ENCODE measurements at regions not wholly inside any gene's neighbourhood (a gene's known extent, or its start where the extent isn't known, plus 50 kb on each side); places are given as distances from the start of the nearest gene placed in this dataset.

DNA sequence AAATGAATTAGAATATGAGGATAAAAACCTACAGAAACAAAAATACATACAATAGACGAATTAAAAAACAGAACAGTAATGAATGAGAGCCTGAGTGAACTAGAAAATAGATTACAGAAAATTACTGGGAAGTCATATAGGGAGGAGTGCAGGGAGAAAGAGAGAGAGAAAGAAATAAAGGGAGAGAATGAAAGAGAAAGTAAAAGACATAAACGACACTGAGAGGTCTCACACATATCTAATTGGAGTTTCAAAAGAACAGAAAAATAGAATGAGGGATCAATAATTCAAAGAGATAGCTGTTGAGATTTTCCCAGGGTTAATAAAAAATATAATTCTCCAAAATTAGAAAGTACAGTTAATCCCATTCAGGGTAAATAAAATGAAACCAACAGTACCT is 156.4 kb upstream of the FTMT start:
- Histone ChIP-seq H3K9me2 (ENCODE audit: insufficient read depth) (no peaks in the 10 kb centered on the region), H3K9me3 (ENCODE audit: control insufficient read depth in 1 of 2, insufficient read depth in 1 of 2, low read depth in 1 of 2, low read length in 2 of 2) (no peaks in the 10 kb centered on the region), H3K27me3 (ENCODE audit: insufficient read depth, low read length) (no peaks in the 10 kb centered on the region), H3K4me1 (ENCODE audit: control insufficient read depth in 1 of 2, insufficient read depth in 2 of 2, low read length in 2 of 2) (no peaks in the 10 kb centered on the region), H2AFZ (ENCODE audit: low read depth, low read length, poor library complexity, severe bottlenecking) (peak overlapping the region; percentile 70), H3K36me3 (ENCODE audit: control insufficient read depth in 1 of 2, insufficient read depth in 2 of 2, low read length in 2 of 2) (no peaks in the 10 kb centered on the region), H3K27ac (ENCODE audit: low read depth, low read length) (no peak overlapping the region), H4K20me1 (ENCODE audit: insufficient read depth) (no peaks in the 10 kb centered on the region), H3K4me3 (replicated peaks in 1 of 2; ENCODE audit: low read depth in 1 of 2, low read length in 2 of 2) (no peak overlapping the region), H3K79me2 (ENCODE audit: insufficient read depth, low read length) (no peaks in the 10 kb centered on the region), H3K9ac (ENCODE audit: low read length) (no peak overlapping the region), H3K4me2 (ENCODE audit: low read length) (peak overlapping the region; percentile 12; the same call in 1 of the 2 replicates)
- POLR2A ChIA-PET, result no interaction called here
- RAD21 ChIA-PET (ENCODE audit: low non-redundant PET in 1 of 2, low total read pairs in 2 of 2, uncharacterized antibody in 2 of 2, unreplicated experiment in 2 of 2), result no interaction called here
- intact Hi-C loops (cut with micrococcal nuclease), result no loop called here
- CTCF ChIA-PET, result no interaction called here
- no peak for TF ChIP-seq SRF (IDR thresholded peaks at IDR 0.05; ENCODE audit: low read depth)
- no TSS peak for BruUV-seq (replicated peaks)
- no peak for DNase-seq (ENCODE audit: low read depth, low spot score)
- no peak for ATAC-seq

DNA sequence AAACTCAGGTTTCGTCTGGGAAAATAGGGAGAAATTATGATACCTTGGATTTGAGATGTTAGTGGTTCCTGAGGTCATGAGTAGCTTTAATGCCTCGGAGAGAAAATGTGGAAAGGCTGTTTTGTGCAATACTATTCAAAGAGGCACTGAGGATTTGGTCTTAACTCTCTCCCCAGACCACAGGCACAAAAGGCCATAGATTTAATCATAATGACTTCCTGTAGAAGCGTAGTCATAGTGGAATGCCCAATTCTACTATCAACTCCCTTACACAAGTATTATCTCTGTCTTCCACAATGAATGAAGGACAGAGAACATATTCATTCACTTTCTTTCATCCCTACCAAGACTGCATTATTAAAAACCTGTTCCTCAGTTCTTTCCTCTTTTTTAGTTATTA is 153.0 kb upstream of the FTMT start:
- H3K79me2 ChIP-seq (ENCODE audit: insufficient read depth, low read length), result no peaks in the 10 kb centered on the region
- no peaks in the 10 kb centered on the region for H3K9me3 ChIP-seq (ENCODE audit: control insufficient read depth in 1 of 2, insufficient read depth in 1 of 2, low read depth in 1 of 2, low read length in 2 of 2)
- no peak overlapping the region for H3K9ac ChIP-seq (ENCODE audit: low read length)
- BruUV-seq (replicated peaks), result no TSS peak
- TF ChIP-seq CEBPB (IDR thresholded peaks at IDR 0.05; ENCODE audit: low read depth) (no peak), EZH2 (IDR thresholded peaks at IDR 0.05) (no peak), RAD21 (IDR thresholded peaks at IDR 0.05; ENCODE audit: low read depth) (no peak), SIN3A (IDR thresholded peaks at IDR 0.05; ENCODE audit: low read depth) (no peak), ZNF274 (IDR thresholded peaks at IDR 0.05; ENCODE audit: low read depth, low read length) (no peak), CBX3 (IDR thresholded peaks at IDR 0.05; ENCODE audit: low read depth) (no peak), SP1 (IDR thresholded peaks at IDR 0.05; ENCODE audit: low read depth) (no peak), POLR2A (IDR thresholded peaks at IDR 0.05; ENCODE audit: borderline replicate concordance, extremely low read depth, insufficient read depth, insufficient read length) (no peak), EZH2phosphoT487 (IDR thresholded peaks at IDR 0.05; ENCODE audit: borderline replicate concordance) (no peak), YY1 (IDR thresholded peaks at IDR 0.05; ENCODE audit: extremely low read depth, insufficient replicate concordance, low read depth, low read length) (no peak), SRF (IDR thresholded peaks at IDR 0.05; ENCODE audit: low read depth) (no peak), FOSL1 (IDR thresholded peaks at IDR 0.05; ENCODE audit: low read depth) (no peak), POLR2AphosphoS5 (IDR thresholded peaks at IDR 0.05; ENCODE audit: low read depth, low read length) (no peak), TCF7L2 (IDR thresholded peaks at IDR 0.05; ENCODE audit: borderline replicate concordance, extremely low read depth, insufficient read depth, insufficient read length) (no peak)
- TF ChIP-seq, protein P1, sequence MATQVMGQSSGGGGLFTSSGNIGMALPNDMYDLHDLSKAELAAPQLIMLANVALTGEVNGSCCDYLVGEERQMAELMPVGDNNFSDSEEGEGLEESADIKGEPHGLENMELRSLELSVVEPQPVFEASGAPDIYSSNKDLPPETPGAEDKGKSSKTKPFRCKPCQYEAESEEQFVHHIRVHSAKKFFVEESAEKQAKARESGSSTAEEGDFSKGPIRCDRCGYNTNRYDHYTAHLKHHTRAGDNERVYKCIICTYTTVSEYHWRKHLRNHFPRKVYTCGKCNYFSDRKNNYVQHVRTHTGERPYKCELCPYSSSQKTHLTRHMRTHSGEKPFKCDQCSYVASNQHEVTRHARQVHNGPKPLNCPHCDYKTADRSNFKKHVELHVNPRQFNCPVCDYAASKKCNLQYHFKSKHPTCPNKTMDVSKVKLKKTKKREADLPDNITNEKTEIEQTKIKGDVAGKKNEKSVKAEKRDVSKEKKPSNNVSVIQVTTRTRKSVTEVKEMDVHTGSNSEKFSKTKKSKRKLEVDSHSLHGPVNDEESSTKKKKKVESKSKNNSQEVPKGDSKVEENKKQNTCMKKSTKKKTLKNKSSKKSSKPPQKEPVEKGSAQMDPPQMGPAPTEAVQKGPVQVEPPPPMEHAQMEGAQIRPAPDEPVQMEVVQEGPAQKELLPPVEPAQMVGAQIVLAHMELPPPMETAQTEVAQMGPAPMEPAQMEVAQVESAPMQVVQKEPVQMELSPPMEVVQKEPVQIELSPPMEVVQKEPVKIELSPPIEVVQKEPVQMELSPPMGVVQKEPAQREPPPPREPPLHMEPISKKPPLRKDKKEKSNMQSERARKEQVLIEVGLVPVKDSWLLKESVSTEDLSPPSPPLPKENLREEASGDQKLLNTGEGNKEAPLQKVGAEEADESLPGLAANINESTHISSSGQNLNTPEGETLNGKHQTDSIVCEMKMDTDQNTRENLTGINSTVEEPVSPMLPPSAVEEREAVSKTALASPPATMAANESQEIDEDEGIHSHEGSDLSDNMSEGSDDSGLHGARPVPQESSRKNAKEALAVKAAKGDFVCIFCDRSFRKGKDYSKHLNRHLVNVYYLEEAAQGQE (IDR thresholded peaks at IDR 0.05; ENCODE audit: low read depth), result no peak
- TF ChIP-seq, protein P2, sequence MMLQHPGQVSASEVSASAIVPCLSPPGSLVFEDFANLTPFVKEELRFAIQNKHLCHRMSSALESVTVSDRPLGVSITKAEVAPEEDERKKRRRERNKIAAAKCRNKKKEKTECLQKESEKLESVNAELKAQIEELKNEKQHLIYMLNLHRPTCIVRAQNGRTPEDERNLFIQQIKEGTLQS (IDR thresholded peaks at IDR 0.05), result no peak
- TF ChIP-seq, protein P3, sequence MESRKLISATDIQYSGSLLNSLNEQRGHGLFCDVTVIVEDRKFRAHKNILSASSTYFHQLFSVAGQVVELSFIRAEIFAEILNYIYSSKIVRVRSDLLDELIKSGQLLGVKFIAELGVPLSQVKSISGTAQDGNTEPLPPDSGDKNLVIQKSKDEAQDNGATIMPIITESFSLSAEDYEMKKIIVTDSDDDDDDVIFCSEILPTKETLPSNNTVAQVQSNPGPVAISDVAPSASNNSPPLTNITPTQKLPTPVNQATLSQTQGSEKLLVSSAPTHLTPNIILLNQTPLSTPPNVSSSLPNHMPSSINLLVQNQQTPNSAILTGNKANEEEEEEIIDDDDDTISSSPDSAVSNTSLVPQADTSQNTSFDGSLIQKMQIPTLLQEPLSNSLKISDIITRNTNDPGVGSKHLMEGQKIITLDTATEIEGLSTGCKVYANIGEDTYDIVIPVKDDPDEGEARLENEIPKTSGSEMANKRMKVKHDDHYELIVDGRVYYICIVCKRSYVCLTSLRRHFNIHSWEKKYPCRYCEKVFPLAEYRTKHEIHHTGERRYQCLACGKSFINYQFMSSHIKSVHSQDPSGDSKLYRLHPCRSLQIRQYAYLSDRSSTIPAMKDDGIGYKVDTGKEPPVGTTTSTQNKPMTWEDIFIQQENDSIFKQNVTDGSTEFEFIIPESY (IDR thresholded peaks at IDR 0.05; ENCODE audit: extremely low read depth, insufficient replicate concordance, low read length), result no peak
- CTCF ChIA-PET, result no interaction called here
- RAD21 ChIA-PET (ENCODE audit: low non-redundant PET in 1 of 2, low total read pairs in 2 of 2, uncharacterized antibody in 2 of 2, unreplicated experiment in 2 of 2), result no interaction called here
- H3K4me1 ChIP-seq (ENCODE audit: control insufficient read depth in 1 of 2, insufficient read depth in 2 of 2, low read length in 2 of 2), result no peaks in the 10 kb centered on the region
- H3K36me3 ChIP-seq (ENCODE audit: control insufficient read depth in 1 of 2, insufficient read depth in 2 of 2, low read length in 2 of 2), result no peaks in the 10 kb centered on the region
- H3K9me2 ChIP-seq (ENCODE audit: insufficient read depth), result no peaks in the 10 kb centered on the region
- DNase-seq (ENCODE audit: low read depth, low spot score), result no peak
- POLR2A ChIA-PET, result no interaction called here
- H3K27me3 ChIP-seq (ENCODE audit: insufficient read depth, low read length), result no peaks in the 10 kb centered on the region
- H4K20me1 ChIP-seq (ENCODE audit: insufficient read depth), result no peaks in the 10 kb centered on the region
- ATAC-seq, result no peak
- no peak overlapping the region for H2AFZ ChIP-seq (ENCODE audit: low read depth, low read length, poor library complexity, severe bottlenecking)
- intact Hi-C loops (cut with micrococcal nuclease), result no loop called here
- H3K4me2 ChIP-seq (ENCODE audit: low read length), result no peak overlapping the region
- no peak overlapping the region for H3K4me3 ChIP-seq (replicated peaks in 1 of 2; ENCODE audit: low read depth in 1 of 2, low read length in 2 of 2)
- H3K27ac ChIP-seq (ENCODE audit: low read depth, low read length), result no peak overlapping the region

Data from HCT116 (cell line).